H1 (cell line): ENCODE measurements at regions not wholly inside any gene's neighbourhood (a gene's known extent, or its start where the extent isn't known, plus 50 kb on each side); places are given as distances from the start of the nearest gene placed in this dataset.

ENCODE experiments used
- CTCF ChIA-PET: fragments of 300-600 bp; sonication (Branson Sonifier 250); formaldehyde crosslinking; loops from one replicate; lab custom pipeline; 2021; ENCODE audit not compliant: partially characterized antibody; lab: Charles Lee
- POLR2A ChIA-PET: fragments of 300-600 bp; sonication (Branson Sonifier 250); formaldehyde crosslinking; loops from one replicate; lab custom pipeline; 2021; ENCODE audit warnings: inconsistent platforms; ENCODE audit not compliant: partially characterized antibody; lab: Charles Lee
- DNase-seq, 2 experiments: peaks; one replicate each; pipeline versions ENCODE4 v3.0.0 to v3.0.0-alpha.2; 2010 to 2022; ENCODE audit warnings: low spot score in 2 of 2, low read depth in 1 of 2, mixed read lengths in 1 of 2
- FAIRE-seq: peaks from 2 replicates; lab custom pipeline; 2011; peaks lifted over from hg19 to GRCh38; lab: Jason Lieb, UNC
- H2AFZ ChIP-seq: 2 replicates; pipeline ENCODE4 v1.8.1; 2012; ENCODE audit warnings: low read length, inconsistent platforms
- H2AK5ac ChIP-seq: 2 replicates; pipeline ENCODE4 v1.6.1; 2013; ENCODE audit warnings: low read depth, low read length
- H2BK120ac ChIP-seq: replicated peaks from 2 replicates; pipeline ENCODE3; 2013; ENCODE audit warnings: low read depth, low read length, inconsistent platforms
- H2BK12ac ChIP-seq: 2 replicates; pipeline ENCODE4 v1.6.1; 2013; ENCODE audit warnings: low read depth, low read length
- H2BK15ac ChIP-seq: 2 replicates; pipeline ENCODE4 v1.6.1; 2013; ENCODE audit warnings: low read length
- H2BK20ac ChIP-seq: 2 replicates; pipeline ENCODE4 v1.6.1; 2013; ENCODE audit warnings: low read length
- H2BK5ac ChIP-seq: 2 replicates; pipeline ENCODE4 v1.6.1; 2013; ENCODE audit warnings: low read depth, low read length
- H3K14ac ChIP-seq: 2 replicates; pipeline ENCODE4 v1.6.1; 2013; ENCODE audit warnings: inconsistent platforms; ENCODE audit not compliant: insufficient read length
- H3K18ac ChIP-seq: 2 replicates; pipeline ENCODE4 v1.6.1; 2013; ENCODE audit warnings: low read length; ENCODE audit errors: extremely low read depth
- H3K23ac ChIP-seq: 2 replicates; pipeline ENCODE4 v1.6.1; 2013; ENCODE audit warnings: inconsistent platforms; ENCODE audit not compliant: insufficient read length
- H3K23me2 ChIP-seq: 2 replicates; pipeline ENCODE4 v1.6.1; 2013; ENCODE audit warnings: low read depth, low read length
- H3K27ac ChIP-seq: 2 replicates; pipeline ENCODE4 v1.6.1; 2011; ENCODE audit warnings: low read depth, low read length, inconsistent platforms
- H3K27me3 ChIP-seq, 4 experiments: replicated peaks in 1 of 4; 1 replicate in 1 of 4; 2 replicates in 3 of 4; pipeline versions ENCODE4 v1.6.1 to v1.8.1; 2011 to 2013; ENCODE audit warnings: low read length in 3 of 4, mild to moderate bottlenecking in 3 of 4, inconsistent platforms in 2 of 4, mixed read lengths in 2 of 4, moderate library complexity in 1 of 4; ENCODE audit not compliant: control insufficient read depth in 3 of 4, insufficient read depth in 3 of 4; ENCODE audit errors: extremely low read depth in 1 of 4
- H3K36me3 ChIP-seq, 4 experiments: 2 replicates each; pipeline versions ENCODE4 v1.6.1 to v1.8.1; 2011 to 2013; ENCODE audit warnings: mild to moderate bottlenecking in 4 of 4, low read length in 3 of 4, moderate library complexity in 2 of 4, control low read depth in 1 of 4, inconsistent platforms in 1 of 4; ENCODE audit not compliant: insufficient read depth in 4 of 4, control insufficient read depth in 2 of 4
- H3K4ac ChIP-seq: replicated peaks from 2 replicates; pipeline ENCODE3; 2013; ENCODE audit warnings: low read length, low read depth, mixed read lengths, inconsistent platforms; ENCODE audit not compliant: insufficient read length
- H3K4me1 ChIP-seq, 4 experiments: replicated peaks in 1 of 4; 1 replicate in 1 of 4; 2 replicates in 3 of 4; pipeline versions ENCODE4 v1.6.1 to v1.8.1; 2011 to 2013; ENCODE audit warnings: low read length in 3 of 4, inconsistent platforms in 2 of 4, mixed read lengths in 1 of 4; ENCODE audit not compliant: insufficient read depth in 4 of 4, control insufficient read depth in 3 of 4
- H3K4me2 ChIP-seq, 2 experiments: 2 replicates each; pipeline versions ENCODE4 v1.6.1 to v1.8.1; 2011 to 2013; ENCODE audit warnings: low read depth in 2 of 2, low read length in 2 of 2, control low read depth in 1 of 2, inconsistent platforms in 1 of 2, mild to moderate bottlenecking in 1 of 2; ENCODE audit not compliant: insufficient read depth in 1 of 2
- H3K4me3 ChIP-seq, 4 experiments: fragments of 200-600, 300-600 bp in 1 of 4; sonication (generic), shearing (Covaris generic), sonication (Bioruptor Twin) in 1 of 4; 2 replicates each; pipeline versions ENCODE4 v1.5.1 to v1.8.1; 2011 to 2016; ENCODE audit warnings: low read length in 4 of 4, low read depth in 3 of 4, control low read depth in 2 of 4, inconsistent platforms in 2 of 4, mild to moderate bottlenecking in 2 of 4, mixed read lengths in 1 of 4, moderate library complexity in 1 of 4; ENCODE audit not compliant: insufficient read depth in 2 of 4; ENCODE audit errors: extremely low read depth in 1 of 4
- H3K56ac ChIP-seq: replicated peaks from 2 replicates; pipeline ENCODE3; 2013; ENCODE audit warnings: low read depth, mild to moderate bottlenecking, mixed read lengths, low read length, inconsistent platforms; ENCODE audit not compliant: insufficient read length
- H3K79me1 ChIP-seq: 2 replicates; pipeline ENCODE4 v1.6.1; 2013; ENCODE audit warnings: low read depth, low read length, control low read depth
- H3K79me2 ChIP-seq, 2 experiments: 2 replicates each; pipeline versions ENCODE4 v1.6.1 to v1.8.1; 2012 to 2013; ENCODE audit warnings: low read length in 2 of 2, mild to moderate bottlenecking in 2 of 2, inconsistent platforms in 1 of 2; ENCODE audit not compliant: insufficient read depth in 2 of 2, control insufficient read depth in 1 of 2
- H3K9ac ChIP-seq, 4 experiments: replicated peaks in 1 of 4; 1 replicate in 1 of 4; 2 replicates in 3 of 4; pipeline versions ENCODE4 v1.6.1 to v1.8.1; 2011 to 2013; ENCODE audit warnings: low read depth in 3 of 4, low read length in 3 of 4, control low read depth in 2 of 4, mild to moderate bottlenecking in 2 of 4, moderate library complexity in 2 of 4, inconsistent platforms in 1 of 4; ENCODE audit errors: extremely low read depth in 1 of 4
- H3K9me3 ChIP-seq, 2 experiments: 2 replicates each; pipeline versions ENCODE4 v1.6.1 to v1.8.1; 2012 to 2013; ENCODE audit warnings: mild to moderate bottlenecking in 2 of 2, moderate library complexity in 2 of 2, control low read depth in 1 of 2, inconsistent platforms in 1 of 2, low read depth in 1 of 2, low read length in 1 of 2, mixed read lengths in 1 of 2; ENCODE audit not compliant: insufficient read depth in 2 of 2
- H4K20me1 ChIP-seq, 2 experiments: replicated peaks in 1 of 2; 2 replicates each; pipeline versions ENCODE3 to v1.8.1; 2011 to 2013; ENCODE audit warnings: inconsistent platforms in 2 of 2, low read length in 2 of 2, mild to moderate bottlenecking in 1 of 2; ENCODE audit not compliant: insufficient read depth in 2 of 2, control insufficient read depth in 1 of 2
- H4K5ac ChIP-seq: 2 replicates; pipeline ENCODE4 v1.6.1; 2013; ENCODE audit warnings: low read length, low read depth, mixed read lengths, inconsistent platforms; ENCODE audit not compliant: insufficient read length
- H4K8ac ChIP-seq: 2 replicates; pipeline ENCODE4 v1.8.0; 2013; ENCODE audit warnings: mild to moderate bottlenecking, moderate library complexity, low read length, inconsistent platforms; ENCODE audit not compliant: insufficient read depth; ENCODE audit errors: extremely low read depth
- H4K91ac ChIP-seq: replicated peaks from 2 replicates; pipeline ENCODE3; 2013; ENCODE audit warnings: low read length, mixed read lengths, inconsistent platforms; ENCODE audit not compliant: insufficient read length
- RAD21 ChIP-seq, 2 experiments: IDR thresholded peaks in 1 of 2; conservative IDR thresholded peaks in 1 of 2; 2 replicates each; pipeline ENCODE4 v1.6.1; 2011; ENCODE audit warnings: low read depth in 2 of 2, low read length in 2 of 2, improper control_type of control experiment in 1 of 2, inconsistent platforms in 1 of 2, mild to moderate bottlenecking in 1 of 2, moderate library complexity in 1 of 2
- SIX5 ChIP-seq: IDR thresholded peaks from 2 replicates; pipeline ENCODE4 v1.6.1; 2011; ENCODE audit warnings: mild to moderate bottlenecking, low read depth, low read length
- SUZ12 ChIP-seq: fragments of 200-600 bp; sonication (generic); IDR thresholded peaks from 2 replicates; pipeline ENCODE4 v1.6.1; 2012; ENCODE audit warnings: mild to moderate bottlenecking, inconsistent platforms, low read length, moderate library complexity, mixed read lengths
- WGBS, 2 experiments: shearing (Covaris generic) in 1 of 2; methylation state at CpG; one replicate each; pipeline versions ENCODE4 v1.1.6 to v1.1.7; 2013 to 2015; ENCODE audit warnings: low lambda C conversion rate in 2 of 2, mixed read lengths in 2 of 2, inconsistent platforms in 1 of 2, low coverage in 1 of 2, missing lambda C conversion rate in 1 of 2; ENCODE audit not compliant: insufficient replicate concordance in 2 of 2, insufficient coverage in 1 of 2, insufficient read length in 1 of 2; ENCODE audit errors: extremely low coverage in 1 of 2, missing lambda C conversion rate in 1 of 2; 5-methylcytosine and 5-hydroxymethylcytosine counted together
- TF ChIP-seq, protein P1 (sequence below), 3 experiments: IDR thresholded peaks; 1 replicate in 2 of 3; 2 replicates in 1 of 3; pipeline versions ENCODE4 v1.5.1 to v1.6.1; 2011; ENCODE audit warnings: low read length in 3 of 3, mild to moderate bottlenecking in 3 of 3, inconsistent platforms in 2 of 3, low read depth in 1 of 3, moderate library complexity in 1 of 3; ENCODE audit not compliant: insufficient read depth in 1 of 3; ENCODE audit errors: control extremely low read depth in 1 of 3

DNA sequence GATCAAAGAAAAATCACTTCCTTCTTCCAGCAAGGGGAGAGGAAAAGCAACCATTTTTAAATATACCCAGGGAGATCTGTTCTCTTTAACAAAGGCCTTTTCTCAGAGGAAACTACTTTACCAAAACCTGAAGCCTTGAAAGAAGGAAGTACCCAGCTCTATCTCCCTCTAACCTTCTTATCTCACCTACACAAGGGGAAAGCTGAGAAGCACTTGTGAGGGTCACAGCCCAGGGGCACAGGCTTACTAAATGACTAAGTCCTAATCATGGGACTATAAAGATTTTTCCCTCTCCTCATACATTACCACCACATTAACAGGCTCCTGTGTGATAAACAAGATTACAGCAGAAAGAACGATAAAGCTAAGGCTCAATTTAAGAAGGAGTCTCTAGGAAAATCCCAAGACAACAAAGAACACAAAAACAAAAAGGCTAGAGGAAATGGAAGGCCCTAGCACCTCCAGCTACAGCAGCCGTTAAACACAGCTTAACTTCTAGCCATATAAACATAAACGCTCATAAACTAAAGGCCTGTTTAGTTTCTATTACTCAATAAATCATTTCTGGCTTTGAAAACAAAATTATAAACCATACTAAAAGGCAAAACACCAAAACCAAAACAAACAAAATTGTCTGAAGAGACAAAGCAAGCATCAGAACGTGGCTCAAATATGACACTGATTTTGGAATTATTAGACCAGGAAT is 284.9 kb upstream of the ECI2 start:
- Histone ChIP-seq H2BK20ac (no peak overlapping the region), H4K91ac (no peak overlapping the region), H2AK5ac (no peak overlapping the region), H3K4ac (no peak overlapping the region), H2BK15ac (no peak overlapping the region), H3K9ac (no peak overlapping the region), H3K56ac (no peak overlapping the region), H3K4me1 (no peaks in the 10 kb centered on the region), H3K9me3 (peaks cover 6% of the 10 kb centered on the region in 2 experiments; a peak in 2 of 4 replicates), H3K23ac (no peak overlapping the region), H3K27ac (no peak overlapping the region), H2BK12ac (no peak overlapping the region), H3K79me1 (no peaks in the 10 kb centered on the region), H3K27me3 (no peaks in the 10 kb centered on the region), H4K5ac (no peak overlapping the region), H3K4me2 (no peak overlapping the region), H2AFZ (peak overlapping the region; percentile 48; the same call in 1 of the 2 replicates), H3K36me3 (no peaks in the 10 kb centered on the region; a peak in 1 of 8 replicates), H2BK5ac (no peak overlapping the region), H3K4me3 (no peak overlapping the region), H3K79me2 (no peaks in the 10 kb centered on the region), H4K8ac (no peak overlapping the region), H3K14ac (no peak overlapping the region), H2BK120ac (no peak overlapping the region), H3K23me2 (no peaks in the 10 kb centered on the region), H3K18ac (no peak overlapping the region), H4K20me1 (no peaks in the 10 kb centered on the region)
- DNase-seq (no peak), FAIRE-seq (no peak)
- POLR2A ChIA-PET = interaction anchor here (0.8 kb wide), 1 partner anchor 9 kb away, joined by 4 read pairs; no protein-coding TSS in a partner anchor
- 86% methylated on average over 4 of the region's 4 CpGs; no CpG with 5 or more reads in 1 of the 2 experiments for WGBS, 2 experiments
- CTCF ChIA-PET = no interaction called here
- no peak for TF ChIP-seq SIX5
- no peak for TF ChIP-seq SUZ12
- TF ChIP-seq, protein P1, sequence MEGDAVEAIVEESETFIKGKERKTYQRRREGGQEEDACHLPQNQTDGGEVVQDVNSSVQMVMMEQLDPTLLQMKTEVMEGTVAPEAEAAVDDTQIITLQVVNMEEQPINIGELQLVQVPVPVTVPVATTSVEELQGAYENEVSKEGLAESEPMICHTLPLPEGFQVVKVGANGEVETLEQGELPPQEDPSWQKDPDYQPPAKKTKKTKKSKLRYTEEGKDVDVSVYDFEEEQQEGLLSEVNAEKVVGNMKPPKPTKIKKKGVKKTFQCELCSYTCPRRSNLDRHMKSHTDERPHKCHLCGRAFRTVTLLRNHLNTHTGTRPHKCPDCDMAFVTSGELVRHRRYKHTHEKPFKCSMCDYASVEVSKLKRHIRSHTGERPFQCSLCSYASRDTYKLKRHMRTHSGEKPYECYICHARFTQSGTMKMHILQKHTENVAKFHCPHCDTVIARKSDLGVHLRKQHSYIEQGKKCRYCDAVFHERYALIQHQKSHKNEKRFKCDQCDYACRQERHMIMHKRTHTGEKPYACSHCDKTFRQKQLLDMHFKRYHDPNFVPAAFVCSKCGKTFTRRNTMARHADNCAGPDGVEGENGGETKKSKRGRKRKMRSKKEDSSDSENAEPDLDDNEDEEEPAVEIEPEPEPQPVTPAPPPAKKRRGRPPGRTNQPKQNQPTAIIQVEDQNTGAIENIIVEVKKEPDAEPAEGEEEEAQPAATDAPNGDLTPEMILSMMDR (IDR thresholded peaks at IDR 0.05; ENCODE audit: control extremely low read depth in 1 of 3, insufficient read depth in 1 of 3, low read depth in 1 of 3, low read length in 3 of 3) = no peak
- no peak for TF ChIP-seq RAD21 (IDR thresholded peaks at IDR 0.05 in 1 of 2, conservative IDR thresholded peaks at IDR 0.05 in 1 of 2; ENCODE audit: low read depth in 2 of 2, low read length in 2 of 2)
